Transverse colon (tissue), 4 donors: ENCODE measurements at regions not wholly inside any gene's neighbourhood (a gene's known extent, or its start where the extent isn't known, plus 50 kb on each side); places are given as distances from the start of the nearest gene placed in this dataset.

Source experiments
- DNase-seq: peaks from one replicate; pipeline ENCODE4 v3.0.0-alpha.2; 2019
- H3K27ac ChIP-seq, 4 donors: fragments of 200-600 bp; sonication (generic); 2 replicates each; pipeline ENCODE4 v1.5.1; 2016 to 2018; ENCODE audit warnings: inconsistent platforms in 4 of 4
- H3K27me3 ChIP-seq: fragments of 200-600 bp; sonication (generic); 2 replicates; pipeline ENCODE4 v1.5.1; 2017; ENCODE audit warnings: inconsistent platforms
- H3K36me3 ChIP-seq, 4 donors: fragments of 200-600 bp; sonication (generic); 2 replicates each; pipeline ENCODE4 v1.5.1; 2017 to 2019; ENCODE audit warnings: inconsistent platforms in 4 of 4
- H3K4me1 ChIP-seq, 4 donors: fragments of 200-600 bp; sonication (generic); 2 replicates each; pipeline ENCODE4 v1.5.1; 2017 to 2020; ENCODE audit warnings: inconsistent platforms in 4 of 4
- H3K4me3 ChIP-seq, 4 donors: fragments of 200-600 bp; sonication (generic); 1 replicate in 1 of 4; 2 replicates in 3 of 4; pipeline versions ENCODE4 v1.5.1 to v1.6.1; 2017 to 2019; ENCODE audit warnings: inconsistent platforms in 4 of 4
- H3K9me3 ChIP-seq, 2 donors: fragments of 200-600 bp; sonication (generic); 2 replicates each; pipeline ENCODE4 v1.5.1; 2017 to 2019; ENCODE audit warnings: inconsistent platforms in 2 of 2
- EP300 ChIP-seq: sonication (generic); formaldehyde crosslinking; IDR thresholded peaks from one replicate; pipeline ENCODE4 v1.6.1; 2017; ENCODE audit warnings: antibody characterized with exemption, low read depth
- POLR2A ChIP-seq: fragments of 450-650 bp; IDR thresholded peaks from one replicate; pipeline ENCODE4 v1.6.1; 2016; ENCODE audit warnings: antibody characterized with exemption, mild to moderate bottlenecking, moderate library complexity
- POLR2AphosphoS5 ChIP-seq, 3 donors: sonication (generic); formaldehyde crosslinking; IDR thresholded peaks; one replicate each; pipeline ENCODE4 v1.6.1; 2016; ENCODE audit warnings: antibody characterized with exemption in 3 of 3
- WGBS, 2 donors: methylation state at CpG; one replicate each; pipeline ENCODE4 v1.1.5; 2018; ENCODE audit warnings: low coverage in 1 of 2; 5-methylcytosine and 5-hydroxymethylcytosine counted together
- in situ Hi-C, 4 donors: fragments of 200-750 bp; cut with MboI; loops; one replicate each; pipeline versions ENCODE4 v1.15.0 to v1.15.1; 2017; ENCODE audit warnings: low sequenced_read_pairs in 3 of 4, low pct_ligation_motif_present in 1 of 4, low pct_unique_long_range_greater_than_20kb in 1 of 4
- intact Hi-C: fragments of 100-400 bp; cut with DNase I; formaldehyde crosslinking; loops from one replicate; pipeline ENCODE4 v1.15.1; 2023; ENCODE audit warnings: low total_unique reads
- TF ChIP-seq, protein P1 (sequence below), 5 experiments: fragments of 200-600 bp in 3 of 5; fragments of 450-650 bp in 2 of 5; sonication (generic) in 3 of 5; IDR thresholded peaks; 1 replicate in 2 of 5; 2 replicates in 3 of 5; pipeline ENCODE4 v1.5.1; 2016 to 2017; ENCODE audit warnings: antibody characterized with exemption in 5 of 5, inconsistent platforms in 3 of 5, mild to moderate bottlenecking in 2 of 5, moderate library complexity in 1 of 5

DNA sequence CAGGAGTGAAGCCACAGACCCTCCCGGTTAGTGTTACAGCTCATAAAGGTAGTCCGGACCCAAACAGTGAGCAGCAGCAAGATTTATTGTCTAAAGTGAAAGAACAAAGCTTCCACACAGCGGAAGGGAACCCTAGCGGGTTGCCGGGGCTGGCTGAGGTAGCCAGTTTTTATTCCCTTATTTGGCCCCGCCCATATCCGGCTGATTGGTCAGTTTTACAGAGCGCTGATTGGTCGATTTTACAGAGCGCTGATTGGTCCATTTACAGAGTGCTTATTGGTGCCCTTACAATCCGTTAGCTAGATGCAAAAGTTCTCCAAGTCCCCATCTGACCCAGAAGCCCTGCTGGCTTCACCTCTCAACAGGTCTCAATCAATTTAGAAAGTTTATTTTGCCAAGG lies 126.0 kb upstream of the RFC3 start:
- DNase-seq: no peak
- H3K27me3 ChIP-seq: no peaks in the 10 kb centered on the region
- no peak overlapping the region for H3K4me3 ChIP-seq
- in situ Hi-C loops (no loop called here), intact Hi-C loops (loop anchor here (5.0 kb wide), 1 partner anchor 880 kb away; no protein-coding TSS in a partner anchor)
- H3K9me3 ChIP-seq: no peaks in the 10 kb centered on the region
- WGBS, 2 donors: 89% methylated on average over 8 to 11 of the region's 11 CpGs
- no peak overlapping the region for H3K27ac ChIP-seq
- H3K36me3 ChIP-seq: no peaks in the 10 kb centered on the region
- TF ChIP-seq POLR2AphosphoS5 (IDR thresholded peaks at IDR 0.05) (no peak), POLR2A (no peak), EP300 (no peak)
- TF ChIP-seq, protein P1, sequence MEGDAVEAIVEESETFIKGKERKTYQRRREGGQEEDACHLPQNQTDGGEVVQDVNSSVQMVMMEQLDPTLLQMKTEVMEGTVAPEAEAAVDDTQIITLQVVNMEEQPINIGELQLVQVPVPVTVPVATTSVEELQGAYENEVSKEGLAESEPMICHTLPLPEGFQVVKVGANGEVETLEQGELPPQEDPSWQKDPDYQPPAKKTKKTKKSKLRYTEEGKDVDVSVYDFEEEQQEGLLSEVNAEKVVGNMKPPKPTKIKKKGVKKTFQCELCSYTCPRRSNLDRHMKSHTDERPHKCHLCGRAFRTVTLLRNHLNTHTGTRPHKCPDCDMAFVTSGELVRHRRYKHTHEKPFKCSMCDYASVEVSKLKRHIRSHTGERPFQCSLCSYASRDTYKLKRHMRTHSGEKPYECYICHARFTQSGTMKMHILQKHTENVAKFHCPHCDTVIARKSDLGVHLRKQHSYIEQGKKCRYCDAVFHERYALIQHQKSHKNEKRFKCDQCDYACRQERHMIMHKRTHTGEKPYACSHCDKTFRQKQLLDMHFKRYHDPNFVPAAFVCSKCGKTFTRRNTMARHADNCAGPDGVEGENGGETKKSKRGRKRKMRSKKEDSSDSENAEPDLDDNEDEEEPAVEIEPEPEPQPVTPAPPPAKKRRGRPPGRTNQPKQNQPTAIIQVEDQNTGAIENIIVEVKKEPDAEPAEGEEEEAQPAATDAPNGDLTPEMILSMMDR (IDR thresholded peaks at IDR 0.05): no peak
- no peaks in the 10 kb centered on the region for H3K4me1 ChIP-seq

DNA sequence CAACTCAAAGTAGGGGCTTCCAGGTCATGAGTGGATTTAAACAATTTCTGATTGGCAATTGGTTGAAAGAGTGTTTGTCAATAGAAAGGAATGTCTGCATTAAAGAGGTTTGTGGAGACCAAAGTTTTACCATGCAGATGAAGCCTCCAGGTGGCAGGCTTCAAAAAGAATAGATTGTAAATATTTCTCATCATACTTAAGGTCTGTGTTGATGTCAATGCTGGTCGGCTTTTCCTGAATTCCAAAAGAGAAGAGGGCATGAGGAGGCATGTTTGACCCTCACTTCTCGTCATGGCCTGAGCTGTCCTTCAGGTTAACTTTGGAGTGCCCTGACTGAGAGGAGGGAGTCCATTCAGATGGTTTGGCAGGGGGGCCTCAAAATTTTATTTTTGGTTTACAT lies 125.4 kb upstream of the RFC3 start:
- no peak overlapping the region for H3K27ac ChIP-seq
- in situ Hi-C loops: no loop called here
- no peaks in the 10 kb centered on the region for H3K4me1 ChIP-seq
- no peaks in the 10 kb centered on the region for H3K36me3 ChIP-seq
- no peak overlapping the region for H3K4me3 ChIP-seq
- 87 to 100% methylated on average over 2 of the region's 2 CpGs for WGBS, 2 donors
- TF ChIP-seq, protein P1 (IDR thresholded peaks at IDR 0.05): no peak
- TF ChIP-seq EP300: no peak
- TF ChIP-seq POLR2A: no peak
- no peak for TF ChIP-seq POLR2AphosphoS5 (IDR thresholded peaks at IDR 0.05)
- no peaks in the 10 kb centered on the region for H3K27me3 ChIP-seq
- no peak for DNase-seq
- H3K9me3 ChIP-seq: no peaks in the 10 kb centered on the region
- intact Hi-C loops: loop anchor here (5.0 kb wide), 1 partner anchor 880 kb away; no protein-coding TSS in a partner anchor

DNA sequence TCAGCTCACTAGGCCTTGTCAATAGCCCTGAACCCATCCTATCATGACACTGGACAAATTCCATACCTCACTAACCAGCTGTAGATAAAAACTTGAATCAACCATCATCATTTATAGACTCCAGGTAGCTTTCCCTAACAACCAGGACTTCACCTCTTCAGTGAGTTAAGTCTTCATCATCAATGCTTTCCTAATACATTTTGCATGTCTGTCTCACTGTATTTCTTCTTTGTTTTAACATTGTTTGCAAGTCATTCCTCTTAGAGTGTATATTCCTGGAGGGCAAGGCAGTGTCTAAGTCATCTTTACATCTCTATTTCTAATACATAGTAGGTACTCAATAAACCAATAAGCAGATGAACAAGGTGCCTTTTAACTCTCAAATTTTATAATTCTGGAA lies 123.4 kb upstream of the RFC3 start:
- no peak for DNase-seq
- H3K36me3 ChIP-seq: no peaks in the 10 kb centered on the region
- no peak overlapping the region for H3K4me3 ChIP-seq
- in situ Hi-C loops (no loop called here), intact Hi-C loops (loop anchor here (5.0 kb wide), 1 partner anchor 882 kb away; no protein-coding TSS in a partner anchor)
- no peak for TF ChIP-seq POLR2A
- TF ChIP-seq, protein P1 (IDR thresholded peaks at IDR 0.05): no peak
- no peak for TF ChIP-seq POLR2AphosphoS5 (IDR thresholded peaks at IDR 0.05)
- no peak for TF ChIP-seq EP300
- H3K9me3 ChIP-seq: no peaks in the 10 kb centered on the region
- no peaks in the 10 kb centered on the region for H3K4me1 ChIP-seq
- no peak overlapping the region for H3K27ac ChIP-seq
- no peaks in the 10 kb centered on the region for H3K27me3 ChIP-seq

DNA sequence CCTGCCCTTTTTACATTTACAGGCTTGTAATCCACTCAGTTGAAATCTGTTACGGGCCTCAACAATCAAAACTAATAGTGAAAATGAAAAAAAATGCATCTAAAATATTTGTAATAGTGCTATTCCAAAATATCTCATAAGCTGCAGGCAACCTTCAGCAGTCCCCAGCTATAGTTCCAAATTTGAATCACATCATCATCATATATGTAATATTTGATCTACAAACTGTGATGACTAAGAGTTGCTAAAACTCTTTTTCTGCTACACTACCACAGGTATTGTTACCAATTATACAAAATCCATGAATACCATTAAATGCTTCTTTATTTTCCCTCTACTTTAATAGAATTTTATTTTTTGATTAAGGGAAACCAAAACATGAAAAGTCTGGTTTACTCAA lies 121.4 kb upstream of the RFC3 start:
- H3K27ac ChIP-seq: no peak overlapping the region
- TF ChIP-seq POLR2A: no peak
- TF ChIP-seq, protein P1 (IDR thresholded peaks at IDR 0.05): no peak
- TF ChIP-seq POLR2AphosphoS5 (IDR thresholded peaks at IDR 0.05): no peak
- no peaks in the 10 kb centered on the region for H3K27me3 ChIP-seq
- no peaks in the 10 kb centered on the region for H3K36me3 ChIP-seq
- 72 to 100% methylated on average over 1 of the region's 1 CpG for WGBS, 2 donors
- no peak for DNase-seq
- no peaks in the 10 kb centered on the region for H3K9me3 ChIP-seq
- no peak overlapping the region for H3K4me3 ChIP-seq
- intact Hi-C loops (no loop called here), in situ Hi-C loops (no loop called here)
- peaks cover 0 to 6% (median 0%) of the 10 kb centered on the region in 4 donors for H3K4me1 ChIP-seq
